Hepatic stellate cell (primary cell): ENCODE measurements at regions not wholly inside any gene's neighbourhood (a gene's known extent, or its start where the extent isn't known, plus 50 kb on each side); places are given as distances from the start of the nearest gene placed in this dataset.

Source experiments
- DNase-seq: peaks from one replicate; pipeline ENCODE4 v3.0.0; 2011; ENCODE audit warnings: low spot score

DNA sequence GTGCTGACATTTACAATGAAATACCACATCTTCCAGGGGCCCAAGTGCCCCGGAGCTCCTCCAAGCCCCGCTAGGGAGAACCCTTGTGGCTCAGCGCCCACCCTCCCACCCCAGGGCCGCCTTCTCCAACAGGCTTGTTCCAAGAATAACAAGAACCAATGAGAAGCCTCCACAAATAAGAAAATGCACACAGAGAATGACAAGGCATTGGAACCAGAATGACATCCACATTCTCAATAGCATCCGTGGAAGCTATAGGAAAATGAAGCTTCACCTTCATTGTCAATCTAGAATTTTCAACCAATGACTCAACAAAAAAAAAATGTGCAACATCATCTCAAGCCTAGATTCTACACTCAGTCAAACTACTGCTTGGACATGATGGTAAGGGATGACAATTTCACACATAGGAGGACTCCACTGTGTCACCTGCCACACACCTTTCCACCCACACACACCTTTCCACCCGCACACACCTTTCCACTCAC, 50.4 kb upstream of the PPP2R2D start:
- peak; percentile 44 for DNase-seq
